Upper lobe of right lung (tissue), 1 donor: ENCODE measurements at regions not wholly inside any gene's neighbourhood (a gene's known extent, or its start where the extent isn't known, plus 50 kb on each side); places are given as distances from the start of the nearest gene placed in this dataset.

Experiments
- ATAC-seq: fragments of 200-7000 bp; cut with Tn5 transposase; one replicate; pipeline ENCODE4 v1.9.1; 2020; ENCODE audit warnings: mild to moderate bottlenecking, moderate library complexity
- DNase-seq: peaks from one replicate; pipeline ENCODE4 v3.0.0-alpha.2; 2020
- H3K27ac ChIP-seq: fragments of 200-600 bp; one replicate; pipeline ENCODE4 v1.8.0; 2022
- H3K27me3 ChIP-seq: fragments of 200-600 bp; one replicate; pipeline ENCODE4 v1.8.0; 2022; ENCODE audit warnings: mild to moderate bottlenecking
- H3K36me3 ChIP-seq: fragments of 200-600 bp; one replicate; pipeline ENCODE4 v1.8.0; 2022
- H3K4me1 ChIP-seq: fragments of 200-600 bp; one replicate; pipeline ENCODE4 v1.8.0; 2022
- H3K4me3 ChIP-seq: fragments of 200-600 bp; one replicate; pipeline ENCODE4 v1.8.0; 2022; ENCODE audit warnings: mild to moderate bottlenecking
- H3K9me3 ChIP-seq: fragments of 200-600 bp; one replicate; pipeline ENCODE4 v1.8.0; 2022
- intact Hi-C: fragments of 100-400 bp; cut with DNase I; formaldehyde crosslinking; loops from one replicate; pipeline ENCODE4 v1.11.0; 2022
- TF ChIP-seq, protein P1 (sequence below): fragments of 200-600 bp; IDR thresholded peaks from one replicate; pipeline ENCODE4 v1.8.0; 2022; ENCODE audit warnings: antibody characterized with exemption
- donor health status: DM: no; HTN: yes; CAD: no; lungs with severe emphysema.

DNA sequence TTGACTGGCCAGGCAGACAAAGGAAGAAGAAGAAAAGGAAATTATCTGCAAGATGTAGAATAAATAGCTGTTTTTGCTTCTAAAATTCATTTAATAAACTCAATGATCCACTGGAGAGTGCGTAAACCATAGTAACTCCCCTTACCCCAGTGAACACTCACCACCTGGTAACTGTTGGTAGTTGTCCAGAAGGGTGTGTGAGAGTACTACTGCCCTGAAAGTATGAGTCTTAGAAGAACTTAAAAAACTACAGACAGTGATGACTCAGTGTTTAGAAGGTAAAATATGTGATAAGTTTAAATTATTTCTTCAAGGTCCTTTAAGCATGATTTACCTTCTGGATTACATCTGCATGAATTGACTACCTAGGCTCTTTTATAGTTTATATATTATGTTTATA lies 53.0 kb upstream of the SEMA3A start:
- no peaks in the 10 kb centered on the region for H3K9me3 ChIP-seq
- no peaks in the 10 kb centered on the region for H3K36me3 ChIP-seq
- H3K4me3 ChIP-seq = no peak overlapping the region
- TF ChIP-seq, protein P1, sequence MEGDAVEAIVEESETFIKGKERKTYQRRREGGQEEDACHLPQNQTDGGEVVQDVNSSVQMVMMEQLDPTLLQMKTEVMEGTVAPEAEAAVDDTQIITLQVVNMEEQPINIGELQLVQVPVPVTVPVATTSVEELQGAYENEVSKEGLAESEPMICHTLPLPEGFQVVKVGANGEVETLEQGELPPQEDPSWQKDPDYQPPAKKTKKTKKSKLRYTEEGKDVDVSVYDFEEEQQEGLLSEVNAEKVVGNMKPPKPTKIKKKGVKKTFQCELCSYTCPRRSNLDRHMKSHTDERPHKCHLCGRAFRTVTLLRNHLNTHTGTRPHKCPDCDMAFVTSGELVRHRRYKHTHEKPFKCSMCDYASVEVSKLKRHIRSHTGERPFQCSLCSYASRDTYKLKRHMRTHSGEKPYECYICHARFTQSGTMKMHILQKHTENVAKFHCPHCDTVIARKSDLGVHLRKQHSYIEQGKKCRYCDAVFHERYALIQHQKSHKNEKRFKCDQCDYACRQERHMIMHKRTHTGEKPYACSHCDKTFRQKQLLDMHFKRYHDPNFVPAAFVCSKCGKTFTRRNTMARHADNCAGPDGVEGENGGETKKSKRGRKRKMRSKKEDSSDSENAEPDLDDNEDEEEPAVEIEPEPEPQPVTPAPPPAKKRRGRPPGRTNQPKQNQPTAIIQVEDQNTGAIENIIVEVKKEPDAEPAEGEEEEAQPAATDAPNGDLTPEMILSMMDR = no peak
- ATAC-seq (peak; percentile 56), DNase-seq (no peak)
- H3K4me1 ChIP-seq = peaks cover 8% of the 10 kb centered on the region
- intact Hi-C loops = no loop called here
- no peaks in the 10 kb centered on the region for H3K27me3 ChIP-seq
- no peak overlapping the region for H3K27ac ChIP-seq

DNA sequence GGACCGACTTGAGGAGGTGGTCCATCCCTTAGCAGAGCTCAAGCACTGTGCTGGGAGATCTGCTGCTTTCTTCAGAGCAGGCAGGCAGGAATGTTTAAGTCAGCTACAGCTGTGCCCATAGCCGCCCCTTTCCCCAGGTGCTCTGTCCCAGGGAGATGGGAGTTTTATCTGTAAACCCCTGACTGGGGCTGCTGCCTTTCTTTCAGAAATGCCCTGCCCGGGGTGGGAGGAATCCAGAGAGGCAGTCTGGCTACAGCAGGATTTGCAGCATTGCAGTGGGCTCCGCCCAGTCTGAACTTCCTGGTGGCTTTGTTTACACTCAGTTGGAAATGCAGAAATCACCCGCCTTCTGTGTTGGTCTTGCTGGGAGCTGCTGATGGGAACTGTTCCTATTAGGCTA lies 51.2 kb upstream of the SEMA3A start:
- no peaks in the 10 kb centered on the region for H3K9me3 ChIP-seq
- H3K27me3 ChIP-seq = no peaks in the 10 kb centered on the region
- intact Hi-C loops = no loop called here
- H3K4me1 ChIP-seq = peaks cover 8% of the 10 kb centered on the region
- H3K4me3 ChIP-seq = no peak overlapping the region
- no peaks in the 10 kb centered on the region for H3K36me3 ChIP-seq
- ATAC-seq (peak; percentile 52), DNase-seq (no peak)
- H3K27ac ChIP-seq = no peak overlapping the region
- TF ChIP-seq, protein P1 = no peak
